Brain pericyte (primary cell): ENCODE measurements at regions not wholly inside any gene's neighbourhood (a gene's known extent, or its start where the extent isn't known, plus 50 kb on each side); places are given as distances from the start of the nearest gene placed in this dataset.
"Not testable (repeated sequence)": the region's sequence is repeated elsewhere in the genome, so short reads cannot be mapped to it uniquely, and the experiment has no call there.

Experiments
- DNase-seq: peaks from one replicate; pipeline ENCODE4 v3.0.0-alpha.2; 2012; ENCODE audit warnings: low read depth, low spot score

GRCh38 chr5:38789134-38789533 is 56.7 kb upstream of the OSMR start:
- no peak for DNase-seq

GRCh38 chr5:38789777-38790176 is 56.0 kb upstream of the OSMR start:
- DNase-seq = no peak

GRCh38 chr5:38790268-38790667 is 55.5 kb upstream of the OSMR start:
- DNase-seq = no peak

GRCh38 chr5:38790891-38791290 is 54.9 kb upstream of the OSMR start:
- no peak for DNase-seq

- no peak for DNase-seq
Observed at GRCh38 chr5:38793099-38793498, 52.7 kb upstream of the OSMR start.

- DNase-seq = not testable (repeated sequence)
Observed at GRCh38 chr5:38794037-38794436, 51.8 kb upstream of the OSMR start.

- DNase-seq = no peak
Observed at GRCh38 chr5:38794986-38795385, 50.8 kb upstream of the OSMR start.

- DNase-seq = no peak
Observed at GRCh38 chr5:38795986-38796741, 49.6 kb upstream of the OSMR start.
